GM18517 (cell line): ENCODE measurements at regions not wholly inside any gene's neighbourhood (a gene's known extent, or its start where the extent isn't known, plus 50 kb on each side); places are given as distances from the start of the nearest gene placed in this dataset.

Source experiments
- ATAC-seq: cut with Tn5 transposase; IDR thresholded peaks from one replicate; pipeline ENCODE4 v1.9.1; 2021; ENCODE audit warnings: mild to moderate bottlenecking, moderate library complexity; ENCODE audit not compliant: unreplicated experiment

- no peak for ATAC-seq
Measured at GRCh38 chr1:173128742-173129141, 78.0 kb upstream of the TNFSF18 start.

- no peak for ATAC-seq
Measured at GRCh38 chr1:173127369-173128307, 76.9 kb upstream of the TNFSF18 start.

DNA sequence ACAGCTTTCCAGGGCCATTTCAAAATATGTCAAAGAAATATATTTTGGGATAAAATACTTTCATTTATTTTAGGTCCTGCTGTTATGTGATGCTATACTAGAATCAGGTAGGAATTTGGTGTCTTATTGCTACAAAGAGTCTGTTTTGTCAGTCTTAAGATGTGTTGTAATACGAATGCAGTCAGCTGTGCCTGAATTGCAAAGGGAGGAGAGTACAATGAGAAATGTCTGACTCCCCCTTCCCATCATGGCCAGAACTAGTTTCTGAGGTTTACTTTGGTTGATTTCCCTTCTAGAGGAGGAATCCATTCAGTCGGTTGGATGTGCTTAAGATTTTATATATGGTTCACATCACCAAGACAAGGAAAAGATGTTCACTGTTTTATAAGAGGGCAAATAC, 75.7 kb upstream of the TNFSF18 start:
- no peak for ATAC-seq

- ATAC-seq, result no peak
Measured at GRCh38 chr1:173122958-173123852, 72.5 kb upstream of the TNFSF18 start.

DNA sequence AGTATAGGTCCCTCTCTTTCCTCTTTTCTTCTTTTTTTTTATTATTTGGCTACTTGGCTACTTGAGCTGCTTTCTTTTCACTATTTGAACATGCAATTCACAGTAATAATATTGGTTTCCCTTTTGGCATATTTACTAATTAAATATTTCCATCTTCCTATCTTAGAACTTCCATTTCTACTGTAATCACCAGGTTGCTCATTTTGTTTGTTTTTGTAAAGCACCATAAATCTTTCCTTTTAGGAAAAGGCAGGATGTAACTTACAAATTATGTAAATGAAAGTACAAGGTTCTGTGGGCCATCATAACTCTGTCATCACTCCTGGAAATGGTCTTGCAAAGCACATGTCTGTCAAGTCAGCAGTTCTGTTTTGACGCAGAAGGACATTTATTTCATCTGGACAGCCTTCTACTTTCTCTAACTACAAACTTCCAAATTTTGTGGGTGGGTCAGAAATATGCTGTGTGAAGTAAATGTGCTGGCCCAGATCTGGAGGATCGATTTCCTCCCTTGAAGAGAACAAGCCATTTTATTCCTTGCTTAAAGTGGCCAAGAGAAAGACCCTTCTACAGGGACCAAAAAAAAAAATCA, 71.7 kb upstream of the TNFSF18 start:
- ATAC-seq, result no peak

- no peak for ATAC-seq
Measured at GRCh38 chr1:173118404-173118803, 67.7 kb upstream of the TNFSF18 start.

- ATAC-seq, result no peak
Measured at GRCh38 chr1:173117761-173118160, 67.0 kb upstream of the TNFSF18 start.

- ATAC-seq, result no peak
Measured at GRCh38 chr1:173117108-173117633, 66.4 kb upstream of the TNFSF18 start.

DNA sequence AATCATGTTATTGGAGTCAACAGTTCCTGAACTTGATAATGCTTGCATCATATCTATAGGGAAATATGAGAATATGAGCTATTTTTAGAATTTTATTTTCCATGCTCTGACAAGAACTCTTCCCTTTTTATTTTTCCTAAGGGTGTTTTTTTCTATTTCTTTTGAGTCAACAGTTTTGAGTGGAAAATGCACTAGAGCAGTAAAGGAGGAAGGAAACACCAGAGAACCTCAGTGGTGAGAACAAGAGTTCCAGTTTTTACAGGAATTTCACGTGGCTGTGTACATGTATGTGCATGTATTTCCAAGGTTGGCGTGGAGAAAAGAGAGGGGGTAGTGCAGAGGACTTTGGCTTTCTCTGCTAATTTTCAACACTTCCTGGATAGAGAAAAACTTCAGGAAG, 63.6 kb upstream of the TNFSF18 start:
- ATAC-seq, result no peak

GRCh38 chr1:173113015-173113741, 62.4 kb upstream of the TNFSF18 start:
- no peak for ATAC-seq

DNA sequence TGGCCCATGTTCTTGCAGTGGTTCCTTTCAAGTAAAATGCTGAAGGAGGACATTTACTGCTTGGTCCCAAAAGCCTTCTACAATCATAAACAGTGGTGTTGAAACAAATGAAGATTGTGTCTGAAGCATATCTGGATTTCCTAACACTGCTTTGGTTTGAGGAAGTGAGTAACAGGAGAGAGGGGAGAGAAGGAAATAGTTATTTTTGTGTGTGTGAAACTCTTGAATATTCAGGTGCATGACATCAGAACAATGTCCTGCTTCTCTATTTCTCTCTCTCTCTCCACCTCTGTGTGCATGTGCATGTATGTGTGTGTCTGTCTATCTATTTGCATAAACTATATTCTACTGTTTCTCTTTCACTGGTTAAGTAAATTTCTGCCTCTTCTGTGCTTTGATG, 61.4 kb upstream of the TNFSF18 start:
- ATAC-seq, result peak; percentile 99

DNA sequence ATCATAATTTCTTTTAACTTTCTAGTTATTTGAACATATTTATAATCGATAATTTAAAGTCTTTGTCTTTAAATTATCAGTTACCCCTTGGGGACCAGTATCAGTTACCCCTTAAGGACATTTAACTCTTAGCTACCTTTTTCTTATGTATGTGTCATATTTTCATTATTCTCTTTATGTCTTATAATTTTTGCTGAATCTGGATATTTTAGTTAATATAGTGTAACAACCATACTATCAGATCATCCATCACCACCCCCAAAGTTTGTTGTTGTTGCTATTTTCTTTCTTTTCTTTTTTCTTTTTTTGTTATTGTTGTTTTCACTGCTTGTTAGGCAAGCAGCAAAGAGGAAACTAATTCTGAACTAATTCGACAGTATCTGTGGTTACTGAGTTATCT, 57.0 kb upstream of the TNFSF18 start:
- no peak for ATAC-seq

- ATAC-seq, result no peak
Measured at GRCh38 chr1:173103006-173103405, 52.3 kb upstream of the TNFSF18 start.

DNA sequence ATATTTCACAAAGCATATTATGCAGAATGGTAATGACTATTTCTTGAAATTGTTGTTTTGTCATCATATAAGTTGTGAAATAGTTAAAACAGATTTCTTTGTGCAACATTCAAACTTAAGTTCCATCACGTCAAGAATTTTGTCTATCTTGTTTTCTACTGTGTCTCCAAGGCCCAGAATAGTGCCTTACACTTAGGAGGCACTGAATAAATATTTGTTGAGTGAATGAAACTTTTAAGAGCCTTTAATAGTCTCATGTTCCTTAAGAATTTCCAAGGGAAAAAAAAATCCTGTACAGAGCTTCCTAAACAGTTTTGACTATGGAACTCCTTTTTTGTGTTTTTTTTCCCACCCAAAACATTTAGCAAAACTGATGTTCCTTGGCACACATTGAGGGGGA, 50.8 kb upstream of the TNFSF18 start:
- no peak for ATAC-seq

DNA sequence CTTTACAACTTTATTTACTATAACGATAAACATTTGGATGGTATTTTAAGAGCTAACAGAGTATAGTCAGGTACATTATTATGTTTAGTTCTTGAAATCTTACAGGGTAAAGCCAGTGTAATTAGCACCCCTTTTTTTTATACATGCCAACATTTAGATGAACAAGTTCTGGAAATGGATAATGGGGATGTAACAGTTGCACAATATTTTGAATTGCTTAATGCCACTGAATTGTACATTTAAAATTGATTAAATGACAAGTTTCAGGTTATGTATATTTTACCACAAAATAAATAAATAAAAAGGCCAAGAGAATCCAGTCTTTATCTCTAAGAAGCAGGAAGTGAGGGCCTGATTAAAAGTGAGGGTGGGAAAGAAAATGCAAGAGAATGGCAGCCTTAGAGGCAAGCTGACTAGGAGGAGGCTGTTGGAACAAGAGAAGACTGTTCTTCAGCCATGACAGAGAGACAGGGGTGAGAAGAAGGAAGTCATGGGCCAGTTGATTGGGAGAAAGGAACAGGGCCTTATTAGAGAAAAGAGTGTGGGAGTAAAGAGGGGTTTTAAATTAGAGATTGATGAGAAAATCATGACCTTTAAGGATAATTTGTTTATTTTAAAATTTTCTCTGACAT, 49.9 kb upstream of the TNFSF18 start:
- no peak for ATAC-seq
